ENCODE measurements at regions not wholly inside any gene's neighbourhood (a gene's known extent, or its start where the extent isn't known, plus 50 kb on each side); places are given as distances from the start of the nearest gene placed in this dataset.

DNA sequence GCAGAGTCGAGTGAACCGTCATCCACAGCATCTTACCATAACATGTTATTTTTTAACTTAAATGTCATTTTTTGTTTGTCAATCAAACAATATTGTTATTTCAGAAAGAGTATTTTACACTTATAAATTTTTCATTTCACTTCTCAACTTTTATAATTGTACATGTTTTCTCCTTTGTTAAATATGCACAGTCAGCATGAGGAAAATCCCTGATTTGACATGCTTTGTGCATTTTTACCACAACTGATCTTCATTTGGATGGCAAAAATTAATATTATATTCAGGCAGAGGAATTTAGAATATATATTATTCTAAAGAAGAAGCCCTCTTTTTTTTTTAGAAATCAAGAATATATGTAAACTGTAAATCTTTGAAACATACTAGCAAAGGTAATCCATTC, 958.0 kb upstream of the PCDH7 start:
- no peak overlapping the region for H2AFZ ChIP-seq (ENCODE audit: low read length)
- H3K79me2 ChIP-seq (ENCODE audit: control insufficient read depth in 1 of 2, insufficient read depth in 2 of 2, low read length in 2 of 2), result no peaks in the 10 kb centered on the region
- ChIA-PET POLR2A (ENCODE audit: partially characterized antibody) (no interaction called here), CTCF (ENCODE audit: partially characterized antibody) (no interaction called here)
- H3K23ac ChIP-seq (ENCODE audit: insufficient read length), result no peak overlapping the region
- H3K27me3 ChIP-seq (replicated peaks in 1 of 4; ENCODE audit: control insufficient read depth in 3 of 4, extremely low read depth in 1 of 4, insufficient read depth in 3 of 4, low read length in 3 of 4), result no peaks in the 10 kb centered on the region
- no peak overlapping the region for H3K4me2 ChIP-seq (ENCODE audit: insufficient read depth in 1 of 2, low read depth in 2 of 2, low read length in 2 of 2)
- no peak overlapping the region for H2BK20ac ChIP-seq (ENCODE audit: low read length)
- no peak overlapping the region for H3K18ac ChIP-seq (ENCODE audit: extremely low read depth, low read length)
- H3K27ac ChIP-seq (ENCODE audit: low read depth, low read length), result no peak overlapping the region
- FAIRE-seq (no peak), DNase-seq (ENCODE audit: low read depth in 1 of 2, low spot score in 2 of 2) (no peak)
- no peak overlapping the region for H2BK5ac ChIP-seq (ENCODE audit: low read depth, low read length)
- no peak overlapping the region for H3K4me3 ChIP-seq (ENCODE audit: extremely low read depth in 1 of 4, insufficient read depth in 2 of 4, low read depth in 3 of 4, low read length in 4 of 4)
- TF ChIP-seq TCF12 (IDR thresholded peaks at IDR 0.05; ENCODE audit: low read depth, low read length) (no peak), TBP (IDR thresholded peaks at IDR 0.05; ENCODE audit: low read depth, low read length) (no peak), CHD2 (IDR thresholded peaks at IDR 0.05; ENCODE audit: low read length) (no peak), MAFK (IDR thresholded peaks at IDR 0.05; ENCODE audit: low read depth, low read length) (peak; percentile 42; the same call in 1 of the 2 replicates), POLR2A (IDR thresholded peaks at IDR 0.05; ENCODE audit: control extremely low read depth in 1 of 2, low read depth in 2 of 2, low read length in 2 of 2) (no peak), BRCA1 (IDR thresholded peaks at IDR 0.05; ENCODE audit: low read depth, low read length) (no peak), JUN (IDR thresholded peaks at IDR 0.05; ENCODE audit: low read depth, low read length) (no peak)
- TF ChIP-seq, protein P1, sequence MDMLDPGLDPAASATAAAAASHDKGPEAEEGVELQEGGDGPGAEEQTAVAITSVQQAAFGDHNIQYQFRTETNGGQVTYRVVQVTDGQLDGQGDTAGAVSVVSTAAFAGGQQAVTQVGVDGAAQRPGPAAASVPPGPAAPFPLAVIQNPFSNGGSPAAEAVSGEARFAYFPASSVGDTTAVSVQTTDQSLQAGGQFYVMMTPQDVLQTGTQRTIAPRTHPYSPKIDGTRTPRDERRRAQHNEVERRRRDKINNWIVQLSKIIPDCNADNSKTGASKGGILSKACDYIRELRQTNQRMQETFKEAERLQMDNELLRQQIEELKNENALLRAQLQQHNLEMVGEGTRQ (IDR thresholded peaks at IDR 0.05; ENCODE audit: low read length), result no peak
- TF ChIP-seq, protein P2, sequence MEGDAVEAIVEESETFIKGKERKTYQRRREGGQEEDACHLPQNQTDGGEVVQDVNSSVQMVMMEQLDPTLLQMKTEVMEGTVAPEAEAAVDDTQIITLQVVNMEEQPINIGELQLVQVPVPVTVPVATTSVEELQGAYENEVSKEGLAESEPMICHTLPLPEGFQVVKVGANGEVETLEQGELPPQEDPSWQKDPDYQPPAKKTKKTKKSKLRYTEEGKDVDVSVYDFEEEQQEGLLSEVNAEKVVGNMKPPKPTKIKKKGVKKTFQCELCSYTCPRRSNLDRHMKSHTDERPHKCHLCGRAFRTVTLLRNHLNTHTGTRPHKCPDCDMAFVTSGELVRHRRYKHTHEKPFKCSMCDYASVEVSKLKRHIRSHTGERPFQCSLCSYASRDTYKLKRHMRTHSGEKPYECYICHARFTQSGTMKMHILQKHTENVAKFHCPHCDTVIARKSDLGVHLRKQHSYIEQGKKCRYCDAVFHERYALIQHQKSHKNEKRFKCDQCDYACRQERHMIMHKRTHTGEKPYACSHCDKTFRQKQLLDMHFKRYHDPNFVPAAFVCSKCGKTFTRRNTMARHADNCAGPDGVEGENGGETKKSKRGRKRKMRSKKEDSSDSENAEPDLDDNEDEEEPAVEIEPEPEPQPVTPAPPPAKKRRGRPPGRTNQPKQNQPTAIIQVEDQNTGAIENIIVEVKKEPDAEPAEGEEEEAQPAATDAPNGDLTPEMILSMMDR (IDR thresholded peaks at IDR 0.05; ENCODE audit: control extremely low read depth in 1 of 3, insufficient read depth in 1 of 3, low read depth in 1 of 3, low read length in 3 of 3), result no peak
- H4K8ac ChIP-seq (ENCODE audit: extremely low read depth, insufficient read depth, low read length), result no peak overlapping the region
- no peaks in the 10 kb centered on the region for H3K4me1 ChIP-seq (replicated peaks in 1 of 4; ENCODE audit: control insufficient read depth in 3 of 4, insufficient read depth in 4 of 4, low read length in 3 of 4)
- no peaks in the 10 kb centered on the region for H3K79me1 ChIP-seq (ENCODE audit: low read depth, low read length)
- no peak overlapping the region for H2BK120ac ChIP-seq (replicated peaks; ENCODE audit: low read depth, low read length)
- H3K9ac ChIP-seq (replicated peaks in 1 of 4; ENCODE audit: extremely low read depth in 1 of 4, low read depth in 3 of 4, low read length in 3 of 4), result no peak overlapping the region
- no peak overlapping the region for H4K5ac ChIP-seq (ENCODE audit: insufficient read length, low read depth, low read length)
- H3K23me2 ChIP-seq (ENCODE audit: low read depth, low read length), result no peaks in the 10 kb centered on the region
- no peaks in the 10 kb centered on the region for H4K20me1 ChIP-seq (replicated peaks in 1 of 2; ENCODE audit: control insufficient read depth in 1 of 2, insufficient read depth in 2 of 2, low read length in 2 of 2)
- no peak overlapping the region for H2BK15ac ChIP-seq (ENCODE audit: low read length)
- H2AK5ac ChIP-seq (ENCODE audit: low read depth, low read length), result no peak overlapping the region
- H3K9me3 ChIP-seq (ENCODE audit: insufficient read depth in 2 of 2, low read depth in 1 of 2, low read length in 1 of 2), result no peaks in the 10 kb centered on the region
- H2BK12ac ChIP-seq (ENCODE audit: low read depth, low read length), result no peak overlapping the region
- H3K4ac ChIP-seq (replicated peaks; ENCODE audit: insufficient read length, low read depth, low read length), result no peak overlapping the region
- no peak overlapping the region for H3K56ac ChIP-seq (replicated peaks; ENCODE audit: insufficient read length, low read depth, low read length)
- no peak overlapping the region for H3K14ac ChIP-seq (ENCODE audit: insufficient read length)
- WGBS, 2 experiments (ENCODE audit: extremely low coverage in 1 of 2, insufficient coverage in 1 of 2, insufficient read length in 1 of 2, insufficient replicate concordance in 2 of 2, low coverage in 1 of 2, low lambda C conversion rate in 2 of 2, missing lambda C conversion rate in 1 of 2), result 90% methylated on average over 2 of the region's 2 CpGs; no CpG with 5 or more reads in 1 of the 2 experiments
- no peaks in the 10 kb centered on the region for H3K36me3 ChIP-seq (ENCODE audit: control insufficient read depth in 2 of 4, insufficient read depth in 4 of 4, low read length in 3 of 4)
- H4K91ac ChIP-seq (replicated peaks; ENCODE audit: insufficient read length, low read length), result no peak overlapping the region
